ENCODE measurements at regions not wholly inside any gene's neighbourhood (a gene's known extent, or its start where the extent isn't known, plus 50 kb on each side); places are given as distances from the start of the nearest gene placed in this dataset.

GRCh38 chr3:24881239-24881638 lies 386.6 kb upstream of the THRB start:
- no peak overlapping the region for H3K14ac ChIP-seq (replicated peaks; ENCODE audit: low read depth, low read length)
- no CpG with 5 or more reads among the region's 2 CpGs for WGBS, 2 experiments (ENCODE audit: extremely low coverage in 2 of 2, insufficient read length in 1 of 2)
- no peak overlapping the region for H3K23ac ChIP-seq (ENCODE audit: low read depth, low read length)
- H3K27me3 ChIP-seq (ENCODE audit: control insufficient read depth, insufficient read depth, low read length) = no peaks in the 10 kb centered on the region
- H2AK5ac ChIP-seq (ENCODE audit: low read depth, low read length) = no peak overlapping the region
- no peaks in the 10 kb centered on the region for H3K4me1 ChIP-seq (ENCODE audit: control insufficient read depth, insufficient read depth, low read length)
- no peak overlapping the region for H2AK9ac ChIP-seq (replicated peaks; ENCODE audit: low read depth, low read length, poor library complexity)
- TF ChIP-seq POLR2A (IDR thresholded peaks at IDR 0.05; ENCODE audit: low read depth, low read length) = no peak
- no peak for TF ChIP-seq RCOR1 (IDR thresholded peaks at IDR 0.05; ENCODE audit: insufficient replicate concordance, low read length)
- TF ChIP-seq SMC3 (IDR thresholded peaks at IDR 0.05; ENCODE audit: low read depth, low read length) = no peak
- TF ChIP-seq BHLHE40 (IDR thresholded peaks at IDR 0.05; ENCODE audit: low read depth, low read length) = no peak
- TF ChIP-seq CEBPB (IDR thresholded peaks at IDR 0.05; ENCODE audit: low read depth, low read length) = no peak
- TF ChIP-seq CTCF (conservative IDR thresholded peaks at IDR 0.05; ENCODE audit: low read depth, low read length) = no peak
- no peak for TF ChIP-seq CHD1 (IDR thresholded peaks at IDR 0.05; ENCODE audit: low read depth, low read length)
- no peak for TF ChIP-seq ELK1 (IDR thresholded peaks at IDR 0.05; ENCODE audit: borderline replicate concordance, low read depth, low read length)
- no peak for TF ChIP-seq FOS (IDR thresholded peaks at IDR 0.05; ENCODE audit: low read depth, low read length)
- H3K27ac ChIP-seq (ENCODE audit: insufficient read depth, low read length) = no peak overlapping the region
- H3K9me1 ChIP-seq (ENCODE audit: insufficient read depth, low read length) = no peaks in the 10 kb centered on the region
- no peak overlapping the region for H2BK15ac ChIP-seq (ENCODE audit: low read depth, low read length)
- H3K4me3 ChIP-seq (ENCODE audit: insufficient read depth, low read depth, low read length) = no peak overlapping the region
- H3K4me2 ChIP-seq (ENCODE audit: low read depth, low read length) = no peak overlapping the region
- in situ Hi-C loops (cut with MboI; ENCODE audit: low sequenced_read_pairs) = no loop called here
- no peak overlapping the region for H2BK120ac ChIP-seq (ENCODE audit: low read depth, low read length)
- no peaks in the 10 kb centered on the region for H3K36me3 ChIP-seq (ENCODE audit: control insufficient read depth, insufficient read depth, low read length)
- no peaks in the 10 kb centered on the region; the same call in 1 of the 2 replicates for H3K9me3 ChIP-seq (ENCODE audit: control insufficient read depth, insufficient read depth, low read length)
- no peak overlapping the region for H4K8ac ChIP-seq (ENCODE audit: low read depth in 2 of 2, low read length in 2 of 2)
- ATAC-seq (ENCODE audit: low read depth) (no peak), DNase-seq (no peak)
- H2AFZ ChIP-seq (replicated peaks; ENCODE audit: low read length, poor library complexity) = no peak overlapping the region
- H2BK5ac ChIP-seq (ENCODE audit: low read depth, low read length, poor library complexity, severe bottlenecking) = no peak overlapping the region
- dilution Hi-C loops (cut with HindIII; ENCODE audit: low sequenced_read_pairs, unreplicated experiment) = no loop called here
- H2BK20ac ChIP-seq (ENCODE audit: low read depth, low read length) = no peak overlapping the region
- H4K91ac ChIP-seq (ENCODE audit: insufficient read depth, low read depth, low read length) = no peak overlapping the region
- intact Hi-C loops (cut with micrococcal nuclease) = no loop called here
- H4K20me1 ChIP-seq (ENCODE audit: insufficient read depth, low read length) = no peaks in the 10 kb centered on the region
- no TSS peak for BruUV-seq (replicated peaks)
- H3K4ac ChIP-seq (ENCODE audit: low read depth, low read length) = no peak overlapping the region
- no peak overlapping the region for H4K5ac ChIP-seq (ENCODE audit: low read depth, low read length)
- no peak overlapping the region for H3K9ac ChIP-seq (ENCODE audit: low read depth, low read length)
- H3K56ac ChIP-seq (ENCODE audit: extremely low read depth, insufficient read depth, low read length) = no peak overlapping the region
- no peak overlapping the region for H3K18ac ChIP-seq (ENCODE audit: low read depth, low read length)
- ChIA-PET POLR2A (ENCODE audit: unreplicated experiment) (no interaction called here), CTCF (no interaction called here)
- H3K79me1 ChIP-seq (ENCODE audit: low read depth in 1 of 2, low read length in 2 of 2) = no peaks in the 10 kb centered on the region
